Upper lobe of left lung (tissue), 6 donors: ENCODE measurements at regions not wholly inside any gene's neighbourhood (a gene's known extent, or its start where the extent isn't known, plus 50 kb on each side); places are given as distances from the start of the nearest gene placed in this dataset.
A peak's percentile ranks its signal among the peaks of the same experiment; 100 is the strongest.

Experiments used
- ATAC-seq, 2 donors: fragments of 200-7000 bp; cut with Tn5 transposase; one replicate each; pipeline ENCODE4 v1.9.1; 2022; ENCODE audit warnings: mild to moderate bottlenecking in 2 of 2, moderate library complexity in 2 of 2; ENCODE audit not compliant: low FRiP score in 2 of 2
- DNase-seq, 2 donors: peaks; one replicate each; pipeline ENCODE4 v3.0.0-alpha.2; 2019 to 2020
- H3K27ac ChIP-seq, 4 donors: fragments of 200-600 bp; sonication (generic); one replicate each; pipeline ENCODE4 v1.5.1; 2016 to 2019
- H3K27me3 ChIP-seq, 4 donors: fragments of 200-600 bp; sonication (generic); one replicate each; pipeline ENCODE4 v1.5.1; 2017 to 2019
- H3K36me3 ChIP-seq, 4 donors: fragments of 200-600 bp; sonication (generic); one replicate each; pipeline ENCODE4 v1.5.1; 2016 to 2019
- H3K4me1 ChIP-seq, 4 donors: fragments of 200-600 bp; sonication (generic); one replicate each; pipeline ENCODE4 v1.5.1; 2018 to 2019
- H3K4me3 ChIP-seq, 4 donors: fragments of 200-600 bp; sonication (generic); one replicate each; pipeline ENCODE4 v1.5.1; 2017 to 2019; ENCODE audit warnings: mild to moderate bottlenecking in 2 of 4, moderate library complexity in 1 of 4
- H3K9me3 ChIP-seq, 4 donors: fragments of 200-600 bp; sonication (generic); one replicate each; pipeline ENCODE4 v1.5.1; 2018 to 2019
- EP300 ChIP-seq, 4 donors: sonication (generic); formaldehyde crosslinking; IDR thresholded peaks; one replicate each; pipeline ENCODE4 v1.5.1; 2017; ENCODE audit warnings: antibody characterized with exemption in 4 of 4, control low read depth in 2 of 4
- POLR2A ChIP-seq, 4 donors: fragments of 450-650 bp; IDR thresholded peaks; one replicate each; pipeline ENCODE4 v1.5.1; 2016 to 2017; ENCODE audit warnings: antibody characterized with exemption in 4 of 4, mild to moderate bottlenecking in 2 of 4
- POLR2AphosphoS5 ChIP-seq, 2 donors: sonication (generic); formaldehyde crosslinking; IDR thresholded peaks; one replicate each; pipeline ENCODE4 v1.5.1; 2017; ENCODE audit warnings: antibody characterized with exemption in 2 of 2
- WGBS, 2 donors: methylation state at CpG; one replicate each; pipeline ENCODE4 v1.1.5; 2017 to 2018; 5-methylcytosine and 5-hydroxymethylcytosine counted together
- TF ChIP-seq, protein P1 (sequence below), 6 experiments: fragments of 450-650 bp in 4 of 6; fragments of 200-600 bp in 2 of 6; sonication (generic) in 2 of 6; IDR thresholded peaks; one replicate each; pipeline ENCODE4 v1.5.1; 2016 to 2019; ENCODE audit warnings: antibody characterized with exemption in 6 of 6
- donor health status: DM: no; HTN: no; CAD: no; lungs with moderate emphysema.
- donor health status: DM: no; HTN: yes; CAD: no; lungs with severe emphysema.

DNA sequence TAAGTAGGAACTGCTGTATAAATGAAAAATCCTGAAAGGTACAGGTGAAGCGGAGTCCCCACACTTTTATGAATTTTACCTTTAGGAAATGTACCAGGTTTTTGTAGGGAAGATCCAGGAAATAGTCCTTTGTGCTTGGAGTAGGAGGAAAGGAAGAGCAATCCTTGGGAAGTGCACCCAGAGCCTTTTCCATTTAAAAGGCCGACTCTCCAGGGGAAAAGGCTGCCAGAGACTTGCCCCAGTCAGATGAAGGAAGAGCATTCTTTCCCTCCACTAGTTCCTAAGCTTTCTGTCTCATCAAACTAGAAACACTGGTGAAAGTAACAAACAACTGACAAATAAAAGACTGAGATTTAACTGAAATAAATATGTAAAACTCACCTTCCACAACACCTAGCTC lies 779.4 kb upstream of the CDH6 start:
- no peak for TF ChIP-seq EP300 (IDR thresholded peaks at IDR 0.05)
- TF ChIP-seq, protein P1, sequence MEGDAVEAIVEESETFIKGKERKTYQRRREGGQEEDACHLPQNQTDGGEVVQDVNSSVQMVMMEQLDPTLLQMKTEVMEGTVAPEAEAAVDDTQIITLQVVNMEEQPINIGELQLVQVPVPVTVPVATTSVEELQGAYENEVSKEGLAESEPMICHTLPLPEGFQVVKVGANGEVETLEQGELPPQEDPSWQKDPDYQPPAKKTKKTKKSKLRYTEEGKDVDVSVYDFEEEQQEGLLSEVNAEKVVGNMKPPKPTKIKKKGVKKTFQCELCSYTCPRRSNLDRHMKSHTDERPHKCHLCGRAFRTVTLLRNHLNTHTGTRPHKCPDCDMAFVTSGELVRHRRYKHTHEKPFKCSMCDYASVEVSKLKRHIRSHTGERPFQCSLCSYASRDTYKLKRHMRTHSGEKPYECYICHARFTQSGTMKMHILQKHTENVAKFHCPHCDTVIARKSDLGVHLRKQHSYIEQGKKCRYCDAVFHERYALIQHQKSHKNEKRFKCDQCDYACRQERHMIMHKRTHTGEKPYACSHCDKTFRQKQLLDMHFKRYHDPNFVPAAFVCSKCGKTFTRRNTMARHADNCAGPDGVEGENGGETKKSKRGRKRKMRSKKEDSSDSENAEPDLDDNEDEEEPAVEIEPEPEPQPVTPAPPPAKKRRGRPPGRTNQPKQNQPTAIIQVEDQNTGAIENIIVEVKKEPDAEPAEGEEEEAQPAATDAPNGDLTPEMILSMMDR (IDR thresholded peaks at IDR 0.05) = no peak
- Histone ChIP-seq H3K27ac (no peak overlapping the region), H3K4me1 (no peaks in the 10 kb centered on the region), H3K9me3 (no peaks in the 10 kb centered on the region), H3K27me3 (no peaks in the 10 kb centered on the region), H3K36me3 (no peaks in the 10 kb centered on the region), H3K4me3 (no peak overlapping the region)
- DNase-seq (no peak), ATAC-seq (no peak)
- WGBS, 2 donors = 67 to 87% methylated on average over 2 of the region's 2 CpGs

DNA sequence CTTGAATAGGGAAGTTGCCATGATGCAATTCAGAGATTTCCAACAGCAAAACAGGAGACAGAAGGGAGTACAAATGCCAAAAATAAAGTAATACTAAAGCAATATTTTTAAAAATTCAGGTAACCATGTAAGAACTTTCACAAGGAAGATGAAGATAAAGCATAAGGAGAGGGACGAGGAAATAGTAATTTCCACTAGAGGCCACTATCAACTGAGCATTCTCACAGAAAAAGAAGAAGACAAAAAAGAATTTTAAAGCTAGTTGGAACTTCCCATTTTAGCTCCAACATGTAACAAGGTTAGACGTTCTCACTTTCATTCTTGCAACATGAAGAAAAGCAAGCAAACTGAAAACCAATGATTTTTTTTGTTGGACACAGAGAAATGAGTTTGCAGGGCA lies 779.9 kb upstream of the CDH6 start:
- Histone ChIP-seq H3K27ac (no peak overlapping the region), H3K9me3 (no peaks in the 10 kb centered on the region), H3K36me3 (no peaks in the 10 kb centered on the region), H3K27me3 (no peaks in the 10 kb centered on the region), H3K4me3 (no peak overlapping the region), H3K4me1 (no peaks in the 10 kb centered on the region)
- TF ChIP-seq, protein P1 (IDR thresholded peaks at IDR 0.05) = no peak
- TF ChIP-seq EP300 (IDR thresholded peaks at IDR 0.05) = no peak
- no peak for TF ChIP-seq POLR2A (IDR thresholded peaks at IDR 0.05)
- no peak for TF ChIP-seq POLR2AphosphoS5 (IDR thresholded peaks at IDR 0.05)
- 26 to 50% methylated on average over 2 of the region's 2 CpGs for WGBS, 2 donors
- DNase-seq (no peak), ATAC-seq (no peak)

DNA sequence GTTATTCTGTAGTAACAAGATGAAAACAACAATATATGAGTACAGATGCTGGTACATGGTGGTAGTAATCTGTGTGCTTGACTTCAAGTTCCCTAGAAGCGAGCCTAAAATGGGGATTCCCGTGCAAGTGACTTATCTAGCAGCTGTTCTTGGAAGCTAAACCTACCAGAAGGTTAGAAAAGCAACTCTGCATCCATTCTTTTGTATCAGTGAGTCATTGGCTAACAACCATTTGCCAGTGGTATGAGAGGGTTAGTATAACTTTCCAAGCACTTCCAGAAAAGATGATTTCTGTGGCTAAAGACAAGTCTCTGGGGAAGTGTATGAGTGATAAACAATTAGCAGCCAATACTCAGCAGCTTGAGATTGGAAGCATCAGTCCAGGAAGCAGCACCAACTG lies 787.7 kb upstream of the CDH6 start:
- WGBS, 2 donors = 38 to 62% methylated on average over 2 of the region's 2 CpGs
- H3K4me1 ChIP-seq = no peaks in the 10 kb centered on the region

DNA sequence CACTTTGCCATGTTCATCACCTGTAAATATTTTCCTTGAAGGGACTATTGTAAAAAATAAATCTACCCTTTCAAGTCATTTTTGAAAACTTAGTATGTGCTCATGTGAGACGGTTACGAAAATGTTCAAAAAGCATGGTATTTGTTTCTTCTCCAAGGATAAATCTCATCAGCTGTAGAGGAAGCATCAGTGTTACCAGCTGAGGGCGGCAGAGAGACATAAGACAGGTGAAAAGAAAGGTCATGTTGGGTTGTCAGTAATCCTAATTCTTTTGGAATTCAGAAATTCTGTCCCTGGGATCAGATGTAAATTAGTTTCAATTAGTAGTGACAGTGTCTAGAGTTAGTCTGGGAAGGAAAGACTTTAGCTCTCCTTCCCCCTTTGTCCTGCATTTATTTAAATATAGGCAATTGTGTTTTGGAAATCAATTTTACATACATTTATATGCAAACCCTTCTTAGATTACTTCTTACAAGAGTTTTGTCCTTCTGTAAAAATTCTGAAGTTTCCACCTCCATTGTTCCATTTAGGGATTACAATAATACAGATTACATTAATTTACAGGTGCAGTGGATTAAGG lies 791.9 kb upstream of the CDH6 start:
- Histone ChIP-seq H3K36me3 (no peaks in the 10 kb centered on the region), H3K9me3 (no peaks in the 10 kb centered on the region), H3K27me3 (no peaks in the 10 kb centered on the region), H3K27ac (no peak overlapping the region), H3K4me1 (no peaks in the 10 kb centered on the region), H3K4me3 (no peak overlapping the region)
- TF ChIP-seq, protein P1 (IDR thresholded peaks at IDR 0.05) = peak in 3 of 6 experiments; percentile 33 to 38 (median 37)
- no peak for TF ChIP-seq POLR2AphosphoS5 (IDR thresholded peaks at IDR 0.05)
- no peak for DNase-seq
- 36 to 47% methylated on average over 3 of the region's 3 CpGs for WGBS, 2 donors
- no peak for ATAC-seq

More for the DNA sequence above, 787.7 kb upstream of the CDH6 start:
- DNase-seq (no peak), ATAC-seq (no peak)
- H3K27me3 ChIP-seq = no peaks in the 10 kb centered on the region
- no peaks in the 10 kb centered on the region for H3K36me3 ChIP-seq
- H3K9me3 ChIP-seq = no peaks in the 10 kb centered on the region
- no peak overlapping the region for H3K4me3 ChIP-seq
- no peak for TF ChIP-seq EP300 (IDR thresholded peaks at IDR 0.05)
- TF ChIP-seq POLR2A (IDR thresholded peaks at IDR 0.05) = no peak
- no peak for TF ChIP-seq POLR2AphosphoS5 (IDR thresholded peaks at IDR 0.05)
- TF ChIP-seq, protein P1 (IDR thresholded peaks at IDR 0.05) = no peak
- H3K27ac ChIP-seq = no peak overlapping the region

DNA sequence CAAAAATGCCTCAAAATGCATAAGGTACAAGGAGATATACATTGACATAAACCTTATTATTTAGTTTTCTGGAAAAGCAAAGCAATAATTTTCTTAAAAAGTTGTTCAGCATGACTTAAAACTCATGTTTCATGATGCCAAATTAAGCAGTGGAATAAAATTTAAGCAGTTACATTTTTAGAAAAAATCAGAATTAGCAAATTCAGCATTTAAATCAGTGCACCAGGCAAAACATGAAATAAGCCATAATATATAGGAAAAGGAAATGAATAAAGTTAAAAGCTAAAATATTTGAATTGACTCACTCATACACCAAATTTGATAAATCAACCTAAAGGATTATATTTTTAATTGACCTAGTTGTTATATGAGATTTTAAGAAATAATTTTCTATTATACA lies 795.1 kb upstream of the CDH6 start:
- Histone ChIP-seq H3K27ac (no peak overlapping the region), H3K4me1 (no peaks in the 10 kb centered on the region), H3K4me3 (no peak overlapping the region), H3K36me3 (no peaks in the 10 kb centered on the region), H3K27me3 (no peaks in the 10 kb centered on the region), H3K9me3 (no peaks in the 10 kb centered on the region)
- TF ChIP-seq, protein P1 (IDR thresholded peaks at IDR 0.05) = no peak
- TF ChIP-seq POLR2AphosphoS5 (IDR thresholded peaks at IDR 0.05) (no peak), POLR2A (IDR thresholded peaks at IDR 0.05) (no peak), EP300 (IDR thresholded peaks at IDR 0.05) (no peak)
- DNase-seq = no peak
- no peak for ATAC-seq
